Hepatocyte (in vitro differentiated cells): ENCODE measurements at regions not wholly inside any gene's neighbourhood (a gene's known extent, or its start where the extent isn't known, plus 50 kb on each side); places are given as distances from the start of the nearest gene placed in this dataset.

ENCODE experiments used
- DNase-seq: peaks from one replicate; pipeline ENCODE4 v3.0.0-alpha.2; 2016; ENCODE audit warnings: low spot score
- H2AFZ ChIP-seq: fragments of 200-600 bp; sonication (generic); 2 replicates; pipeline ENCODE4 v1.6.0; 2016; ENCODE audit warnings: antibody characterized with exemption, mild to moderate bottlenecking
- H3K27ac ChIP-seq: fragments of 200-600 bp; sonication (generic); 2 replicates; pipeline ENCODE4 v1.5.1; 2016; ENCODE audit warnings: mild to moderate bottlenecking
- H3K27me3 ChIP-seq: fragments of 200-600 bp; sonication (generic); 2 replicates; pipeline ENCODE4 v1.6.1; 2016
- H3K36me3 ChIP-seq: fragments of 200-600 bp; sonication (generic); replicated peaks from 2 replicates; pipeline ENCODE4 v1.5.1; 2016; ENCODE audit warnings: low read depth; ENCODE audit not compliant: insufficient read depth
- H3K4me1 ChIP-seq: fragments of 200-600 bp; sonication (generic); 2 replicates; pipeline ENCODE4 v1.5.1; 2016; ENCODE audit warnings: mild to moderate bottlenecking, moderate library complexity; ENCODE audit not compliant: insufficient read depth
- H3K4me2 ChIP-seq: fragments of 200-600 bp; sonication (generic); 2 replicates; pipeline ENCODE4 v1.6.0; 2016
- H3K4me3 ChIP-seq: fragments of 200-600 bp; sonication (generic); 2 replicates; pipeline ENCODE4 v1.5.1; 2016; ENCODE audit warnings: mild to moderate bottlenecking
- H3K79me2 ChIP-seq: fragments of 200-600 bp; sonication (generic); 2 replicates; pipeline ENCODE4 v1.6.0; 2017; ENCODE audit warnings: mild to moderate bottlenecking
- H3K9me2 ChIP-seq: fragments of 200-600 bp; sonication (generic); replicated peaks from 2 replicates; pipeline ENCODE4 v1.6.0; 2017; ENCODE audit warnings: mild to moderate bottlenecking; ENCODE audit not compliant: insufficient read depth
- H3K9me3 ChIP-seq: fragments of 200-600 bp; sonication (generic); 2 replicates; pipeline ENCODE4 v1.5.1; 2016; ENCODE audit warnings: low read depth, mild to moderate bottlenecking
- H4K20me1 ChIP-seq: fragments of 200-600 bp; sonication (generic); 2 replicates; pipeline ENCODE4 v1.6.0; 2016; ENCODE audit warnings: mild to moderate bottlenecking; ENCODE audit not compliant: insufficient read depth, poor library complexity, severe bottlenecking
- EZH2 ChIP-seq: fragments of 200-600 bp; sonication (generic); IDR thresholded peaks from 2 replicates; pipeline ENCODE4 v1.6.1; 2016; ENCODE audit warnings: antibody characterized with exemption, mild to moderate bottlenecking, borderline replicate concordance
- EZH2phosphoT487 ChIP-seq: fragments of 200-600 bp; sonication (generic); IDR thresholded peaks from one replicate; pipeline ENCODE4 v1.6.1; 2018; ENCODE audit warnings: antibody characterized with exemption, mild to moderate bottlenecking, low read depth, moderate library complexity; ENCODE audit not compliant: unreplicated experiment, severe bottlenecking
- WGBS: methylation state at CpG from one replicate; pipeline ENCODE4 v1.1.6; 2016; ENCODE audit warnings: low lambda C conversion rate; ENCODE audit errors: missing lambda C conversion rate; 5-methylcytosine and 5-hydroxymethylcytosine counted together
- TF ChIP-seq, protein P1 (sequence below): fragments of 200-600 bp; sonication (generic); IDR thresholded peaks from 2 replicates; pipeline ENCODE4 v1.5.1; 2016; ENCODE audit warnings: antibody characterized with exemption, mild to moderate bottlenecking; ENCODE audit not compliant: poor library complexity

DNA sequence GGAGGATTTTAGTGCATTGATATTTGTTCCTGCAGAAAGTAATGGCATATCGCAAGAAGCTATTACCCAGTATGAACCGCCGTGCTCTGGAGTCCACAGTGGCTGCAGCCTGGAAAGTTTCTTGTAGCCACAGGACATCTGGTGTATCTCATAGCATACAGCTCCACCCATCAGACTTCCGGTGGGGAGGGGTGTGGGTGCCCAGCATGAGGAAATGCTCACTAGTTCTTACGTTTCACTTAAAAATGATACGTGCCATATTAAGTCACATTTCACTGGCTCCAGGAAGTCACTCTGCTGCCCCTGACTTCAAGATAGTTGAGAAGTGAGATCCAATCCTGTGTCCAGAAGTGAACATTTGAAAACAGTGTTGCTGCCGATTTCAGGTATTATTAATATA is 990.4 kb downstream of the GBE1 start:
- peak; percentile 12 for DNase-seq
- TF ChIP-seq EZH2 (no peak), EZH2phosphoT487 (no peak)
- TF ChIP-seq, protein P1, sequence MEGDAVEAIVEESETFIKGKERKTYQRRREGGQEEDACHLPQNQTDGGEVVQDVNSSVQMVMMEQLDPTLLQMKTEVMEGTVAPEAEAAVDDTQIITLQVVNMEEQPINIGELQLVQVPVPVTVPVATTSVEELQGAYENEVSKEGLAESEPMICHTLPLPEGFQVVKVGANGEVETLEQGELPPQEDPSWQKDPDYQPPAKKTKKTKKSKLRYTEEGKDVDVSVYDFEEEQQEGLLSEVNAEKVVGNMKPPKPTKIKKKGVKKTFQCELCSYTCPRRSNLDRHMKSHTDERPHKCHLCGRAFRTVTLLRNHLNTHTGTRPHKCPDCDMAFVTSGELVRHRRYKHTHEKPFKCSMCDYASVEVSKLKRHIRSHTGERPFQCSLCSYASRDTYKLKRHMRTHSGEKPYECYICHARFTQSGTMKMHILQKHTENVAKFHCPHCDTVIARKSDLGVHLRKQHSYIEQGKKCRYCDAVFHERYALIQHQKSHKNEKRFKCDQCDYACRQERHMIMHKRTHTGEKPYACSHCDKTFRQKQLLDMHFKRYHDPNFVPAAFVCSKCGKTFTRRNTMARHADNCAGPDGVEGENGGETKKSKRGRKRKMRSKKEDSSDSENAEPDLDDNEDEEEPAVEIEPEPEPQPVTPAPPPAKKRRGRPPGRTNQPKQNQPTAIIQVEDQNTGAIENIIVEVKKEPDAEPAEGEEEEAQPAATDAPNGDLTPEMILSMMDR = no peak
- no peaks in the 10 kb centered on the region for H3K4me1 ChIP-seq
- no peaks in the 10 kb centered on the region for H3K36me3 ChIP-seq
- H3K9me2 ChIP-seq = no peaks in the 10 kb centered on the region
- H3K4me2 ChIP-seq = no peak overlapping the region
- no peaks in the 10 kb centered on the region for H4K20me1 ChIP-seq
- 66% methylated on average over 7 of the region's 7 CpGs for WGBS
- no peak overlapping the region for H2AFZ ChIP-seq
- H3K9me3 ChIP-seq = no peaks in the 10 kb centered on the region
- no peaks in the 10 kb centered on the region for H3K27me3 ChIP-seq
- no peak overlapping the region for H3K27ac ChIP-seq
- no peak overlapping the region for H3K4me3 ChIP-seq
- no peaks in the 10 kb centered on the region for H3K79me2 ChIP-seq

GRCh38 chr3:80770106-80771074 is 991.1 kb downstream of the GBE1 start:
- WGBS = 92% methylated on average over 32 of the region's 61 CpGs
- no peaks in the 10 kb centered on the region for H4K20me1 ChIP-seq
- no peaks in the 10 kb centered on the region for H3K9me2 ChIP-seq
- no peak overlapping the region for H3K4me3 ChIP-seq
- no peaks in the 10 kb centered on the region for H3K27me3 ChIP-seq
- H3K27ac ChIP-seq = no peak overlapping the region
- H2AFZ ChIP-seq = no peak overlapping the region
- no peaks in the 10 kb centered on the region for H3K36me3 ChIP-seq
- H3K4me1 ChIP-seq = no peaks in the 10 kb centered on the region
- no peak for DNase-seq
- no peak for TF ChIP-seq EZH2
- TF ChIP-seq, protein P1 = no peak
- H3K9me3 ChIP-seq = no peaks in the 10 kb centered on the region
- H3K4me2 ChIP-seq = no peak overlapping the region
- H3K79me2 ChIP-seq = no peaks in the 10 kb centered on the region

- H3K27me3 ChIP-seq = no peaks in the 10 kb centered on the region
- TF ChIP-seq EZH2phosphoT487 (no peak), EZH2 (no peak)
- TF ChIP-seq, protein P1 = no peak
- no peak overlapping the region for H3K4me2 ChIP-seq
- no peaks in the 10 kb centered on the region for H3K4me1 ChIP-seq
- H3K27ac ChIP-seq = no peak overlapping the region
- H3K4me3 ChIP-seq = no peak overlapping the region
- H4K20me1 ChIP-seq = no peaks in the 10 kb centered on the region
- WGBS = 89% methylated on average over 12 of the region's 12 CpGs
- no peaks in the 10 kb centered on the region for H3K36me3 ChIP-seq
- H2AFZ ChIP-seq = no peak overlapping the region
- H3K9me3 ChIP-seq = no peaks in the 10 kb centered on the region
- no peaks in the 10 kb centered on the region for H3K79me2 ChIP-seq
- DNase-seq = no peak
- H3K9me2 ChIP-seq = no peaks in the 10 kb centered on the region
Measured at GRCh38 chr3:80769683-80770082, 991.8 kb downstream of the GBE1 start.
